A673 (cell line): ENCODE measurements at regions not wholly inside any gene's neighbourhood (a gene's known extent, or its start where the extent isn't known, plus 50 kb on each side); places are given as distances from the start of the nearest gene placed in this dataset.

Experiments used
- CTCF ChIP-seq: fragments of 300-800, 200-600 bp; sonication (generic); conservative IDR thresholded peaks from 2 replicates; pipeline ENCODE4 v1.5.1; 2017; ENCODE audit warnings: low read depth, mild to moderate bottlenecking, antibody characterized with exemption, low read length, moderate library complexity, mixed read lengths
- EZH2 ChIP-seq: fragments of 200-600 bp; sonication (generic); IDR thresholded peaks from 2 replicates; pipeline ENCODE4 v1.6.1; 2017; ENCODE audit warnings: borderline replicate concordance, low read depth, mild to moderate bottlenecking, mixed read lengths, antibody characterized with exemption, low read length; ENCODE audit not compliant: poor library complexity, severe bottlenecking

- TF ChIP-seq CTCF (no peak), EZH2 (no peak)
These were observed 361.6 kb downstream of the AEBP2 start for GRCh38 chr12:19800884-19801283.
